Astrocyte of the cerebellum (primary cell): ENCODE measurements at regions not wholly inside any gene's neighbourhood (a gene's known extent, or its start where the extent isn't known, plus 50 kb on each side); places are given as distances from the start of the nearest gene placed in this dataset.
A peak's percentile ranks its signal among the peaks of the same experiment; 100 is the strongest.

ENCODE experiments used
- DNase-seq: peaks from one replicate; pipeline ENCODE4 v3.0.0-alpha.2; 2011; ENCODE audit warnings: low read depth
- H3K4me3 ChIP-seq: 2 replicates; pipeline ENCODE4 v1.5.1; 2011; ENCODE audit warnings: mild to moderate bottlenecking, low read depth, low read length, moderate library complexity
- in situ Hi-C: cut with HindIII; loops from 2 replicates; pipeline ENCODE4 v1.10.0; 2017; ENCODE audit warnings: low sequenced_read_pairs
- TF ChIP-seq, protein P1 (sequence below): IDR thresholded peaks from 2 replicates; pipeline ENCODE4 v1.5.1; 2012; ENCODE audit warnings: low read length, low read depth, moderate library complexity, mild to moderate bottlenecking; ENCODE audit errors: missing control alignments

- DNase-seq = no peak
- no peak overlapping the region for H3K4me3 ChIP-seq
- TF ChIP-seq, protein P1, sequence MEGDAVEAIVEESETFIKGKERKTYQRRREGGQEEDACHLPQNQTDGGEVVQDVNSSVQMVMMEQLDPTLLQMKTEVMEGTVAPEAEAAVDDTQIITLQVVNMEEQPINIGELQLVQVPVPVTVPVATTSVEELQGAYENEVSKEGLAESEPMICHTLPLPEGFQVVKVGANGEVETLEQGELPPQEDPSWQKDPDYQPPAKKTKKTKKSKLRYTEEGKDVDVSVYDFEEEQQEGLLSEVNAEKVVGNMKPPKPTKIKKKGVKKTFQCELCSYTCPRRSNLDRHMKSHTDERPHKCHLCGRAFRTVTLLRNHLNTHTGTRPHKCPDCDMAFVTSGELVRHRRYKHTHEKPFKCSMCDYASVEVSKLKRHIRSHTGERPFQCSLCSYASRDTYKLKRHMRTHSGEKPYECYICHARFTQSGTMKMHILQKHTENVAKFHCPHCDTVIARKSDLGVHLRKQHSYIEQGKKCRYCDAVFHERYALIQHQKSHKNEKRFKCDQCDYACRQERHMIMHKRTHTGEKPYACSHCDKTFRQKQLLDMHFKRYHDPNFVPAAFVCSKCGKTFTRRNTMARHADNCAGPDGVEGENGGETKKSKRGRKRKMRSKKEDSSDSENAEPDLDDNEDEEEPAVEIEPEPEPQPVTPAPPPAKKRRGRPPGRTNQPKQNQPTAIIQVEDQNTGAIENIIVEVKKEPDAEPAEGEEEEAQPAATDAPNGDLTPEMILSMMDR = no peak
- in situ Hi-C loops = no loop called here
Measured at GRCh38 chr2:111666160-111666559, 217.8 kb downstream of the ANAPC1 start.

- in situ Hi-C loops = no loop called here
- H3K4me3 ChIP-seq = no peak overlapping the region
- TF ChIP-seq, protein P1 = no peak
- DNase-seq = no peak
Measured at GRCh38 chr2:111667001-111667400, 217.0 kb downstream of the ANAPC1 start.

- TF ChIP-seq, protein P1 = peak; percentile 63
- no peak overlapping the region for H3K4me3 ChIP-seq
- DNase-seq = no peak
- in situ Hi-C loops = no loop called here
Measured at GRCh38 chr2:111667542-111668273, 216.3 kb downstream of the ANAPC1 start.

DNA sequence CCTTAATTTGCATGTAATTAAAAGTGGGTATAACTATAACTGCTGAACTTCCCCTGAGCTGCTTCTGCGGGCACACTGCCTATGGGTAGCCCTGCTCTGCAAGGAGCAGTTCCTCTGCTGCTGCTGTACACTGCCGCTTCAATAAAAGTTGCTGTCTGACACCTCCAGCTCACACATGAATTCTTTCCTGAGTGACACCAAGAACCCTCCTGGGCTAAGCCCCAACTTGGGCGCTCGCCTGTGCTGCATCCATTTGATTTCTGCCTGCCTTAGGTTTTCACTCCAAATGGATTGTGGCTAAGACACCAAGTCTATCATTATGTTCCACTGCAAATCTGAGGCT, 215.7 kb downstream of the ANAPC1 start:
- H3K4me3 ChIP-seq = no peak overlapping the region
- in situ Hi-C loops = no loop called here
- TF ChIP-seq, protein P1 = no peak
- no peak for DNase-seq

DNA sequence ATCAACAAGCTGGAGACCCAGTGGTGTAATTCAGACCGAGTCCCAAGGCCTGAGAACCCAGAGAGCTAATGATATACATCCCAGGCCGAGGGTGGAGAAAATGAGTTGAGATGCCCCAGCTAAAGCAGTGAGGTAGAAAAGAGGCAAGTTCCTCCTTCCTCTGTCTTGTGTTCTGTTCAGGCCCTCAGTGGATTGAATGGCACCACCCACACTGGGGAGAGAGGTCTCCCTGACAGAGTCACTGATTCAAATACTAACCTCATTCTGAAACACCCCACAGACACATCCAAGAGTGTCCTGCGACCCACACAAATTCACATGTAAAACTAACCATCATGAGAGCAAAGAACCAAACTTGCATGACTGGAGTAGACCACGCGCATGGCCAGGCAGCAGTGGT, 215.3 kb downstream of the ANAPC1 start:
- DNase-seq = no peak
- in situ Hi-C loops = no loop called here
- TF ChIP-seq, protein P1 = no peak
- H3K4me3 ChIP-seq = no peak overlapping the region

DNA sequence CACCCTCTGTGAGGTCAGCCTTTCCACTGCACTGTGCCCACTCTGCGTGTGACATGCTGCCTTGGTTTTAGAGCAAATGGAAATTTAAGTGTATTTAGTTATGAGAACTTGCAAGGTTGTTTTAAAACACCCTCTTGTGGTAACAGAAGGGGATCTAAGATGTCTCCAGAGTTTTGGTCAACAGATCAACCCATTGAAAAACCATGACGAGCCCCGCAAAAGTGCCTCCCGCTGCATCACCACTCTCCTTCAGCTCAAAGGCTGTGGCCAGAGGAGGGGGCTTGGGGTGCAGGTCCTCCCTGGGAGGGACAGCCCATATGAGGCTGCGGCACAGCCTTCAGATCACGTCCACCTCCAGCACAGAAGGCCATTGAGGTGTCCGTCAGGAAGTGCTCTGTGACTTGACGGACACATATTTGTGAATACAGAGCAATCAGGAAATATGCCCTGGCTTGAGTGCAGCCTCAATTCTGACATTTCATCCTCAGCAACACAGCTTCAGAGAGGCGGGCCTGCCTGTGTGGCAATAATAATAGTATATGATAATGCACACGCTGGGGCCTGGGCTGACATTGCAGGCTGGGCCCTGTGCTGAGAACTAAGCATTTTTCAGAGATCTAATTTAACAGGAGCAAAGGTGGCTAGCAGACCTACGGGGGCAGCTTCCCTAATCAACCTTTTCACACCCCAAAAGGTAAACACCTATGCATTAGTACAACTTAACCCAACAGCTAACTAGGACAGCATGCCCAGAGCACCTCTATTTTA, 213.9 kb downstream of the ANAPC1 start:
- TF ChIP-seq, protein P1 = peak; percentile 19
- in situ Hi-C loops = no loop called here
- DNase-seq = no peak
- H3K4me3 ChIP-seq = no peak overlapping the region
